Activated CD4-positive, alpha-beta T cell treated with anti-CD3 and anti-CD28 coated beads for 48 hours (primary cell): ENCODE measurements at regions not wholly inside any gene's neighbourhood (a gene's known extent, or its start where the extent isn't known, plus 50 kb on each side); places are given as distances from the start of the nearest gene placed in this dataset.

Experiments
- DNase-seq: peaks from one replicate; pipeline ENCODE4 v3.0.0-alpha.2; 2020

DNA sequence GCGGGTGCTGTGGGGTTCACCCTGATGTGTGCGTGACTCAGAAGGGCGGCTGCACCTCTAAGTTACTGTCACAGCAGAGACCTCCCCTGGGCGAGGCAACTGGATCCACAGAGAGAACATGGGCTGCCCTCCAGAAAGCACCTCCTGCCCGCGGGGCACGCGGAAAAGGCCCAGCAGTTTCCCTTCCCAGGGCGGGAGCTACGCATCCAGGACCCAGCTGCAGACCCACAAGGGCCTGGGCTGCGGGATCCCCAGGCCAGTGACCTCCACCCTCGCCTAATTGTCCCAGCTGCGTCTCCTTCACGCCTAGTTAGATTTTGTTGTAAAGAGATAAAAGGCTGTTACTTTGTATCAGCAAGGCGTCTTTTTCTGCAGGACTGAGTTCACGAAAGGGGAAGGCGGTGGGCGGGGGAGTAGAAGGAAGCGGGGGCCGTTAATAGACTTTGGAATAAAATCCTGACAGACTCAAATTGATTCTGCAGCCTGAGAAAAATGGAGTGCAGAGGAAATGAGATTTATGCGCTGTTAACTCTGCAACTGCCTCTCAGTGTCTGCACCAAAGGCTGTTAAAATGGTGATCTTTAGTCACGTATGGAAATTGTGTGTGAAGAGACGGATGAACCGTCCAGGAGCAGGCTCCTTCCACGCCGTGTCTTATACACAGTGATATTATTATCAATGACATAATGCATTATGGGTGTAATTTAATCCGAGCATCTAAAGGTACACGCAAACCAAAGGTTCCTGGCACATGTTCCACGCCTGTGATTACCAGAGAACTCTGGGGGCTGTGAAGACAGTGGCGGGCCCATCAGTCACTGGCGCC, 65.9 kb upstream of the FBRSL1 start:
- no peak for DNase-seq

DNA sequence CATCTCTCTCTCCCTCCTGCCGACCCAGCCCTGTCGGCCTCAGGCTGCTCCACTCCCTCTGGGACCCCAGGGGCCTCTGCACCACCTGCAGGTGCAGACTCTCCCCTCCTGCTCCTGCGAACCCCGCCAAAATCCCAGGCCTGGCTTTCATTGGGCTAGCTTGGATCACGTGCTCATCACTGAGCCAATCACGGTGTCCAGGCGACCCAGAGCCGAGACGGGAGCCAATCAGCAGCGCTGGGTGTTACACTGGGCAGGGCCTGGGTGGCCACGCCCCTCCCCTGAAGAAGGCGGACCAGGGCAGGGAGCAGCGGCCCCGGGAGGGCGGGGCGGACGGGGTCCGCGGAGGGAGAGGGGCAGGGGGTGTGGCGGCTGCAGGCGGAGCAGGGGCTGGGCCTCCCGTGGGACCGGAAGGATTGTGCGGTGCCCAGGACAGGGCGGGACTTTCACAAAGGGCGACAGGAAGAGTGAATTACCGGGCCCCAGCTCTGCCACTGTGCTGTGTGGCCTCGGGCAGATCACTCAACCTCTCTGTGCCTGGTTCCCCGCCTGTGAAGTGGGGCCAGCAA, 66.6 kb upstream of the FBRSL1 start:
- DNase-seq = peak; percentile 49

DNA sequence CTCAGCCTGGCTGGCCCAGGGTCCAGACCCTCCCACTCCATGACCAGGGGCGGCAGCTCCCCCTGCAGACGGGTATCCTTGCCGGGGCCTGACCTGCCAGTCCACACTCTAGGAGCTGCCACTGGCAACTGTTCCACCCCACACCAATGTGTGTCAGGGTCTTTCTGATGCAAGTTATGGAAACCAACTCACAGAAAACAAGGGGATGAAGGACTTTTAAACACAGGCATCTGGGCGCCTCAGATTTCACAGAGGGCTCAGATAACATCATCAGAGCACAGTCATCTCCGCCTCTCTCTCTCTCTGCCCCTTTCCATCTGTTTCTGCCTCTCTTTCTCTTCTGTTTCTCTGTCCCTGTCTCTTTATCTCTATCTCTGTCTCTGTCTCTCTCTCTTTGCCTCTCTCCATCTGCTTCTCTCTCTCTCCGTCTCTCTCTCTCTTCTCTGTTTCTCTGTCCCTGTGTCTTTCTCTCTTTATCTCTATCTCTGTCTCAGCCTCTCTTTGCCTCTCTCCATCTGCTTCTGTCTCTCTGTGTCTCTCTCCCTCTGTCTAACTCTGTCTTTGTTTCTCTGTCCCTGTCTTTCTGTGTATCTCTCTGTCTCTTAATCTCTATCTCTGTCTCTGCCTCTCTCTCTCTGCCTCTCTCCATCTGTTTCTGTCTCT, 67.4 kb upstream of the FBRSL1 start:
- DNase-seq = no peak

GRCh38 chr12:132422040-132422380, 67.9 kb upstream of the FBRSL1 start:
- DNase-seq = no peak

DNA sequence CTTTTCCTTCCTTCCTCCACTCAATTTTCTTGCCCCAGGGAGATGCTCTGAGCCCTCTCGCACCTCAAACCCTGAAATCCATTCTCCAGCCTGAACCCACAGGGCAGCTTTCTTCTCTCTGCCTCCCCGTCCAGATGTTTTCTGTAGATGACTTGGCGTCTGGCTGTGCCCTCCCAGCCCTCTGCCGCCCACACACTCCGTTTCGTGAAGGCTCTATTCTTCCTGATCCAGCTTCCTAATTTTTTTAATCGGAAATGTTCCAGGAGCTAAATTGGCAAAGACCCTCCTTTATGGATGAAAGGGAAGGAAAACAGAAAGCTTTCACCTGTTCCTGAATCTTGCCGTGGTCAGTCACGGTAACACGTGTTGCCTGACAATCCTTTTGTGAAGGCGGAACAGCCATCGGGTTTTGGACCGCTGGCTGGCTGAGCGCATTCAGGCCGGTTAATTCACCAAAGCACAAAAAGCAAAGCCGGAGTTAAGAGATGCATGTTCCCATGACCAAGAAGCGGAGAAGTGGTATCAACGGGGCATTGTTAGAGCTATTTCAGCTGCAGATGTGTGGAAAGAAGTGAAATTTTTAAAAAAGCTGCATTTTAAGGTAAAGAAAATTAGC, 70.2 kb upstream of the FBRSL1 start:
- no peak for DNase-seq

GRCh38 chr12:132418393-132418925, 71.5 kb upstream of the FBRSL1 start:
- no peak for DNase-seq

DNA sequence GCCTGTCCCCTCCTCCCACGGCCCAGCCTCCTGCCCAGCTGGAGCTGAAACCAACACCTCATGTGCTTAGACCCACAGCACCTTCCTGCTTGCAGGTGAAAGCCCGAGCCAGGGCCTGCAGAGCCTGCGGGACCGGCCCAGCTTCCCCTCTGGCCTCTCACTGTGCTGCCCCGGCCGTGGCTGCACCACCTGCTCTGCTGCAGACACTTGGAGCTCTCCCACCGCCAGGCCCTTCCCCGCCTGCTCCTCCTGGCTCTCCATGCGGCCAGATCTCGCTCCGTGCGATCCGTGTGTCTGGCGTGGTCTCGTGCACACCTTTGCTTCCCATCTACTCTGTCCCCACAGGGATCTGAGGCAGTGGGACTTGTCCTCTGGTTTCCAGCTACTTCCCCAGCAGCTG, 72.2 kb upstream of the FBRSL1 start:
- DNase-seq = no peak

- no peak for DNase-seq
These were observed 73.1 kb upstream of the FBRSL1 start for GRCh38 chr12:132416827-132417226.

GRCh38 chr12:132416121-132416673, 73.8 kb upstream of the FBRSL1 start:
- no peak for DNase-seq

DNA sequence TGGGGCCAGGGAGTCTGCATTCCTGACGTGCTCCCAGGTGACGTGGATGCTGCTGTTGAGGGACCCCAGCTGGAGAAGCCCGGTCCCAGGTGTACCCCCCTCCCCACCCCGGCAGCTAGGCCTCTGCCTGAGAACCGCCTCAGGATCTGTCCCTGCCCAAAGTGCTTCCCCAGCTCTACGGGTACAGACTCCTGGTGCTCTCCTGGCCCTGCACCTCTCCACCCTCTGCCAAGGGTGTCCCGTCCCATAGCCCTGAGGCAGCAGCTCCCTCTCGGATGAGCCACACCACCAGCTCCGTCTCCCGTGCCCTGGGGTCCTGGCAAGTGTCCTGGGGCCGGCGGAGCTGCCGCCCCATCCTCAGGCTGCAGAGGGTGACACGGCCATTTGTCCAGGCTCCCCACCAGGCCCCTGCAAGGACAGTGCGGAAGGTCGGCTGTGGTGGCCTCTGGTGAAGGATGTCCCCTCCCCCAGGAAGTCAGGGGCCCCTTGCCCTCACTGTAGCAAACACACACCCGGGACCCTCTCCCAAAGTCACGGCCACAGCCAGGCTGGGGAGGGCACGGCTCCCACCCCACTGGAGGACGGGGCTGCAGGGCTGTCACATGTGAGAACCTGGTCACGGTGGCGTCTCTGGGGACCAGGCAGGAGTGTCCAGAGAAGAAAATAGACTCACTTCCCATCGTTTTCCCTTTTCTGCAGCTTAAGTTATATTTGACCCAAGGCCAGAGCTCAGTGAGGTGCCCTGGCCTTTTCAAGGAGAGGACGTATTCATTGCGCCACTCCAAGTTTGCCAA, 74.4 kb upstream of the FBRSL1 start:
- no peak for DNase-seq

DNA sequence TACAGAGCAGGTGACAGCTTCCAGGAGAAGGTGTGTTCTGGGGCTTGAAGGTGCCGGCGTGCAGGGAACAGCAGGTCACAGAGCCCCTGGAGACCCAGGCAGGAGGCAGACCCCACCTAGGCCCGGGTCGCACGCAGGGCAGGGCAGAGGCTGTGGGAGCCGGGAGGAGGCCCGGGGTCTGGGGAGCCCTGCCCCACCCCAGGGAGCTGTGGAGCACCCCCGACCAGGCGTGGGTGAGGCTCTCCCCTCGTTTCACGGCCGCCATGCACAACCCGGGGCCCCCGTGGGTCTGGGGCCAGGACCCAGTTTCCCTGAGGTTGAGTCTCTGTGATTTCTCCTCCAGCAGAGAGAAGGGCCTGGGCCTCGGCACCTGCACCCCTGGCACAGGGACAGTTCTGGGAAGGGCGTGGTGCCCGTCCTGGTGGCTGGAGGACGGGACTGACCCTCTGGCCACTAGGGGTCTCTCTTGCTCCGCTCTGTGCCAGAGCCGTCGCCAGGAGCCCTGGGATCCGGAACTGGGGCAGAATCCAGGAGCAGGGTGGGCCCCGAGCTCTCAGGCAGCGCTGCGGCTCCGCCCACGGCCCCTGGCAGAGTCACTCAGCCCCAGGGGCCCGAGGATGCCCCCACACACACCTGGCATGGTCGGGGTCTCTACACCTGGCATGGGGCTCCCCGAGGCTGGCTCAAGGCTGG, 75.2 kb upstream of the FBRSL1 start:
- DNase-seq = peak; percentile 82

DNA sequence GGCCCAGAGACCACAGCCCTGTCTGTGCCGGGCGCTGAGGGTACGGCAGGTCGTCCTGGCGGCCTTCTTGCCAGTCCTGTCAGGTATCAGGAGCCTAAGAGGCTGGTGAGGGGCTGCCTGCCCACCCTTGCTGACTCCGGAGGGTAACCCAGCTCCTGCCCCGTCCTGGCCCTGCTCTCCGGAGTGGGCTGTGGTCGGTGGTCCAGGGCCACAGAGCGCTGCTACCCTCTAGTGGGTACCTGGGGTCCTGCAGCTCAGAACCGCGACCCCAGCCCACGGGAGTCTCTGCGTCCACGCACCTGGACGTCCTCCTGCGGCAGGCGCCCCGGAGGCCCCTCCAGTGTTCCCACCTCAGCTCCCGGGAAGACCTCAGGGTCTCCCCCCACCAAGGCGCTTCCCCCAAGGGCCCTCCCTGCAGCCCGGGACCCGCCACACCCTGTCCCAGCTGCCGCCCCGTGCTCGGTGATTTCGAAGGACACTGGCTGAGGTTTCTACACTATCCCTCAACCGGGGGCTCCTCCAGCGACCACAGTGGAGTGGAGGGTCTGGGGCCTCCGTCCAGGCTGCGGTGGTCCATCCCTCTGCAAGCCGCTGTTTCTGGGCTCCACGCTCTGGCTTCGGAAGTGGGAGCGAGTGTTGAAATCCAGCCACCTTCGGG, 75.9 kb upstream of the FBRSL1 start:
- no peak for DNase-seq

DNA sequence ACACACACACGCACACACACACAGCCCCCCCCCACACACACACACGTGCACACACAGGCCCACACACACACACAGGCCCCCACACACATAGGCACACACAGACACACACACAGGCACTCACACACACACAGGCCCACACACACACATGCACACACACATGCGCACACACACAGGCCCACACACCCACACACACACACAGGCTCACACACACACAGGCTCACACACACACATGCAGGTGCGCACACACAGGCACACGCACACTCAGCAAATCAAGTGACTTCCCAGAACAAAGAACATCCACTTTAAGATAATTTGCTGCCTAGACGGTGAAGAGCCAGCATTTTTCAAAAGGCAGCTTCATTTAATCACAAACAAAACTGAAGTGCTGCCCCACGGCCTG, 78.5 kb upstream of the FBRSL1 start:
- no peak for DNase-seq

GRCh38 chr12:132410849-132411248, 79.1 kb upstream of the FBRSL1 start:
- DNase-seq = no peak

DNA sequence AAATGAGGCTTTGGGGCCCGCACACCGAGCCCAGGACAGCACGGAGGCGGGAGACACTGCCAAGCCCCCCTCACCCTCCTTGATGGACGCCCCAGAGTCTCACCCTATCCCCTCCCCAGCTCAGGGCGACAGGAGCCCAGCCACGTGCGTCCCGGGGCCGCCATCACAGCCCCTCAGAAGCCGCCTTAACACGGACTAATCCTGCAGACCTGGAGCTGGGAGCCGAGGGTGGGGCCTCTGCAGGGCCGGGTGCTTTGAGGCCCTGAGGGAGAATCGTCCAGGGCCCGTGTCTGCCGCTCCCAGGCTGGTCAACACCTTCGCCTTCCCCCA, 79.7 kb upstream of the FBRSL1 start:
- no peak for DNase-seq

- no peak for DNase-seq
These were observed 80.3 kb upstream of the FBRSL1 start for GRCh38 chr12:132409495-132410295.

DNA sequence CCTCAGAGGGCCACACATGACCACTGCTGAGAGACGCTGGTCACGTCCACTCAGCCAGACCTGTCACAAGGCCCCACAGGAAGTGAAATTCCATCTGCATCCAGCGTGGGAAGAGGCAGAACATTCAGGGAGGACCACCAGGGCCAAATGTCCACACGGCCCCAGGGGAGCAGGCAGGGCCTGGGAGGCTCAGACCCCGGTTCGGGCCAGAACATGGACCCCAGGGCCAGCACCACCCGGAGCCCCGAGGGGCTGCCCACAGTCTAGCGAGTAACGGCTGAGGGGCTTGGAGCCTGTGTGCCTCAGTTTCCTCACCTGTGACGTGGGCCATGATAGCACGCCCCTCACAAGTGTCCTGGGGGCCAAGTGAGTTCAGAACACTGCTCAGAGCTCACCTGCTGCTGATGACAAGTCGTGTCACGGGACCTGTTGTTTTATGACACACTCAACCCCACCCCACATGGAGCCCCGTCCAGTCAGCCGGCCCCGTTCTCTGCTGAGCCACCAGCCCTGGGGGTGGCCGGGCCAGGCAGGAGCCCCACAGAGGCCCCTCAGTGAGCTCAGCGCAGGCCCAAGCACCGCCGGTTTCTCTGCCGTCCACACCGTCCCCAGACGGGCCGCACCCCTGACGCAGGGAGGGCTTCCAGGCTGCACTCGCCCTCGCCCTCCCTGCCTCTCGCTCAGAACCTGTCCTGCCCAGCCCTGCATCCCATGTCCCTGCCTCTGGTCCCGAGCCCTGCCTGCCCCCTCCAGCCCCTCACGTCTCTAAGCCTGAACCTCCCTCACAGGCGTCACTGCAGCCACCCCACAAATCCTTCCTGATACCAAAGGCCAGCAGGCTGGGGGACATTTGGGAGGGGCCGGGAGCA, 79.5 kb upstream of the GALNT9 start:
- no peak for DNase-seq

- DNase-seq = no peak
These were observed 78.6 kb upstream of the GALNT9 start for GRCh38 chr12:132407992-132408391.

GRCh38 chr12:132407451-132407961, 78.1 kb upstream of the GALNT9 start:
- DNase-seq = no peak
